OCI-LY1 (cell line): ENCODE measurements at regions not wholly inside any gene's neighbourhood (a gene's known extent, or its start where the extent isn't known, plus 50 kb on each side); places are given as distances from the start of the nearest gene placed in this dataset.

Experiments used
- H2AFZ ChIP-seq: fragments of 200-600 bp; sonication (generic), shearing (Covaris generic); 2 replicates; pipeline ENCODE4 v1.6.0; 2014; ENCODE audit warnings: antibody characterized with exemption, mild to moderate bottlenecking, low read length
- H3F3A ChIP-seq: fragments of 200-600 bp; sonication (generic), shearing (Covaris generic); 2 replicates; pipeline ENCODE4 v1.6.0; 2014; ENCODE audit warnings: mild to moderate bottlenecking, antibody characterized with exemption, low read length, moderate library complexity; ENCODE audit not compliant: insufficient read depth
- H3K27ac ChIP-seq: fragments of 200-600 bp; sonication (generic); 2 replicates; pipeline ENCODE4 v1.5.1; 2014; ENCODE audit warnings: low read length, mixed run types, mild to moderate bottlenecking, low read depth; ENCODE audit not compliant: poor library complexity, severe bottlenecking
- H3K27me3 ChIP-seq: fragments of 200-600 bp; sonication (generic); 2 replicates; pipeline ENCODE4 v1.6.0; 2014; ENCODE audit warnings: antibody characterized with exemption, mild to moderate bottlenecking, low read length, moderate library complexity; ENCODE audit not compliant: insufficient read depth
- H3K36me3 ChIP-seq: fragments of 200-600 bp; sonication (generic); 2 replicates; pipeline ENCODE4 v1.6.1; 2014; ENCODE audit warnings: mild to moderate bottlenecking, antibody characterized with exemption, low read length, moderate library complexity, mixed read lengths; ENCODE audit not compliant: insufficient read depth
- H3K4me1 ChIP-seq: fragments of 200-600 bp; sonication (generic); 2 replicates; pipeline ENCODE4 v1.5.1; 2014; ENCODE audit warnings: mild to moderate bottlenecking, low read length, moderate library complexity; ENCODE audit not compliant: insufficient read depth, severe bottlenecking
- H3K4me2 ChIP-seq: fragments of 200-600 bp; sonication (generic), shearing (Covaris generic); 2 replicates; pipeline ENCODE4 v1.6.1; 2014; ENCODE audit warnings: low read length
- H3K4me3 ChIP-seq: fragments of 200-600 bp; sonication (generic); 2 replicates; pipeline ENCODE4 v1.5.1; 2014; ENCODE audit warnings: low read length, low read depth, mild to moderate bottlenecking, mixed read lengths; ENCODE audit not compliant: poor library complexity, severe bottlenecking
- H3K79me2 ChIP-seq: fragments of 200-600 bp; shearing (Covaris generic); 2 replicates; pipeline ENCODE4 v1.6.1; 2016; ENCODE audit warnings: mixed run types, low read length, mixed read lengths; ENCODE audit not compliant: insufficient read depth
- H3K9ac ChIP-seq: fragments of 200-600 bp; sonication (generic), shearing (Covaris generic); 2 replicates; pipeline ENCODE4 v1.6.1; 2014; ENCODE audit warnings: mild to moderate bottlenecking, low read length, mixed read lengths
- H3K9me2 ChIP-seq: fragments of 200-600 bp; sonication (generic), shearing (Covaris generic); 2 replicates; pipeline ENCODE4 v1.6.1; 2014; ENCODE audit warnings: low read depth, mild to moderate bottlenecking, low read length, mixed read lengths
- H3K9me3 ChIP-seq: fragments of 200-600 bp; shearing (Covaris generic); 2 replicates; pipeline ENCODE4 v1.6.1; 2014; ENCODE audit warnings: low read length, mixed read lengths
- H4K20me1 ChIP-seq: fragments of 200-600 bp; sonication (generic), shearing (Covaris generic); 2 replicates; pipeline ENCODE4 v1.6.0; 2016; ENCODE audit warnings: mild to moderate bottlenecking, low read length; ENCODE audit not compliant: insufficient read depth
- EZH2 ChIP-seq: fragments of 200-600 bp; sonication (generic), shearing (Covaris generic); IDR thresholded peaks from 2 replicates; pipeline ENCODE4 v1.8.0; 2017; ENCODE audit warnings: borderline replicate concordance, mixed run types, mild to moderate bottlenecking, antibody characterized with exemption, low read length, moderate library complexity, mixed read lengths
- TF ChIP-seq, protein P1 (sequence below): fragments of 200-600 bp; sonication (generic), shearing (Covaris generic); IDR thresholded peaks from 2 replicates; pipeline ENCODE4 v1.5.1; 2017; ENCODE audit warnings: mild to moderate bottlenecking, antibody characterized with exemption, low read length, moderate library complexity, mixed read lengths

- H4K20me1 ChIP-seq = no peaks in the 10 kb centered on the region
- no peaks in the 10 kb centered on the region for H3F3A ChIP-seq
- no peak overlapping the region for H3K9ac ChIP-seq
- H3K79me2 ChIP-seq = no peaks in the 10 kb centered on the region
- H3K4me3 ChIP-seq = no peak overlapping the region
- no peak overlapping the region for H3K4me2 ChIP-seq
- H2AFZ ChIP-seq = no peak overlapping the region
- no peak overlapping the region for H3K27ac ChIP-seq
- H3K9me3 ChIP-seq = no peaks in the 10 kb centered on the region
- no peaks in the 10 kb centered on the region for H3K36me3 ChIP-seq
- no peak for TF ChIP-seq EZH2
- TF ChIP-seq, protein P1, sequence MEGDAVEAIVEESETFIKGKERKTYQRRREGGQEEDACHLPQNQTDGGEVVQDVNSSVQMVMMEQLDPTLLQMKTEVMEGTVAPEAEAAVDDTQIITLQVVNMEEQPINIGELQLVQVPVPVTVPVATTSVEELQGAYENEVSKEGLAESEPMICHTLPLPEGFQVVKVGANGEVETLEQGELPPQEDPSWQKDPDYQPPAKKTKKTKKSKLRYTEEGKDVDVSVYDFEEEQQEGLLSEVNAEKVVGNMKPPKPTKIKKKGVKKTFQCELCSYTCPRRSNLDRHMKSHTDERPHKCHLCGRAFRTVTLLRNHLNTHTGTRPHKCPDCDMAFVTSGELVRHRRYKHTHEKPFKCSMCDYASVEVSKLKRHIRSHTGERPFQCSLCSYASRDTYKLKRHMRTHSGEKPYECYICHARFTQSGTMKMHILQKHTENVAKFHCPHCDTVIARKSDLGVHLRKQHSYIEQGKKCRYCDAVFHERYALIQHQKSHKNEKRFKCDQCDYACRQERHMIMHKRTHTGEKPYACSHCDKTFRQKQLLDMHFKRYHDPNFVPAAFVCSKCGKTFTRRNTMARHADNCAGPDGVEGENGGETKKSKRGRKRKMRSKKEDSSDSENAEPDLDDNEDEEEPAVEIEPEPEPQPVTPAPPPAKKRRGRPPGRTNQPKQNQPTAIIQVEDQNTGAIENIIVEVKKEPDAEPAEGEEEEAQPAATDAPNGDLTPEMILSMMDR = no peak
- no peaks in the 10 kb centered on the region for H3K27me3 ChIP-seq
- no peaks in the 10 kb centered on the region for H3K4me1 ChIP-seq
- H3K9me2 ChIP-seq = no peaks in the 10 kb centered on the region
These were observed 383.3 kb upstream of the ZNF462 start for GRCh38 chr9:106479679-106480078.

DNA sequence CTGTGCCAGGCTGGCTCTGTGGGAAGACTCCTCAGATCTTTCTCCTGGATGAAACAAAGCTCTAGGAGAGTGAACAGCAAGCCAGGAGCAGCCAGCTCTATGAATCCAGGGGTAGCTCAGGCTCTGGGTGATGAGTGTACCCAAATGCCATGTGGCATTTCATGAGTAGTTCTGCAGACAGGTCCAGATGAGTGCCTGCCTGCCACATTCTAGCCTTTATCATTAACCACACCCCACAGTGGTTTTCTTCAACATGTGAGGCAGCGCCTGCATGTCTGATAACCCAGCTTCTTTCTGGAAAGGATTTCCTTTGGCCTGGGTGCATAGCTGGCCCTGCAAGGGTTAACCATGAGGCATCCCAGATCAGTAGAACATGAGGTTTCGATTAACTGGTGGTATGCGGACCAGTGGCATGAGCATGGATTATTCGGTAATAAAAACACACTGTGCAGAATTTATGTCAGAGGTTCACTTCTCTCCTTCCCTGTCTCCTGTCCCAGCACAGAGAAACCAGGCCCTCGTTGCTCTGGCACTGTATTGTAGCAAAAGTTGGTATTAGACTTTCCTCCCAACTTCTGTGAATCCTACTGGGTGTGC is 381.9 kb upstream of the ZNF462 start:
- TF ChIP-seq EZH2 = no peak
- TF ChIP-seq, protein P1 = no peak
- no peaks in the 10 kb centered on the region for H4K20me1 ChIP-seq
- no peaks in the 10 kb centered on the region for H3K36me3 ChIP-seq
- H3K4me1 ChIP-seq = no peaks in the 10 kb centered on the region
- H3K4me2 ChIP-seq = no peak overlapping the region
- no peaks in the 10 kb centered on the region for H3K9me2 ChIP-seq
- H3K27ac ChIP-seq = no peak overlapping the region
- no peak overlapping the region for H3K9ac ChIP-seq
- no peaks in the 10 kb centered on the region for H3F3A ChIP-seq
- no peak overlapping the region for H3K4me3 ChIP-seq
- no peak overlapping the region for H2AFZ ChIP-seq
- no peaks in the 10 kb centered on the region for H3K79me2 ChIP-seq
- H3K27me3 ChIP-seq = no peaks in the 10 kb centered on the region
- H3K9me3 ChIP-seq = no peaks in the 10 kb centered on the region

GRCh38 chr9:106482733-106483132 is 380.2 kb upstream of the ZNF462 start:
- H3K4me2 ChIP-seq = no peak overlapping the region

More at GRCh38 chr9:106482733-106483132, 380.2 kb upstream of the ZNF462 start:
- Histone ChIP-seq H3K27me3 (no peaks in the 10 kb centered on the region), H3K4me3 (no peak overlapping the region), H3K4me1 (no peaks in the 10 kb centered on the region), H3K9me3 (no peaks in the 10 kb centered on the region), H3K27ac (no peak overlapping the region), H3K9ac (no peak overlapping the region), H4K20me1 (no peaks in the 10 kb centered on the region), H3K9me2 (no peaks in the 10 kb centered on the region), H3F3A (no peaks in the 10 kb centered on the region), H3K79me2 (no peaks in the 10 kb centered on the region), H2AFZ (no peak overlapping the region), H3K36me3 (no peaks in the 10 kb centered on the region)
- TF ChIP-seq, protein P1 = no peak
- no peak for TF ChIP-seq EZH2
